Ishikawa (cell line): ENCODE measurements at regions not wholly inside any gene's neighbourhood (a gene's known extent, or its start where the extent isn't known, plus 50 kb on each side); places are given as distances from the start of the nearest gene placed in this dataset.

ENCODE experiments used
- CREB1 ChIP-seq: IDR thresholded peaks from 2 replicates; pipeline ENCODE4 v1.6.1; 2012; ENCODE audit warnings: low read depth
- EP300 ChIP-seq: IDR thresholded peaks from 2 replicates; pipeline ENCODE4 v1.6.1; 2012; ENCODE audit warnings: borderline replicate concordance
- NFIC ChIP-seq: IDR thresholded peaks from 2 replicates; pipeline ENCODE4 v1.6.1; 2012

DNA sequence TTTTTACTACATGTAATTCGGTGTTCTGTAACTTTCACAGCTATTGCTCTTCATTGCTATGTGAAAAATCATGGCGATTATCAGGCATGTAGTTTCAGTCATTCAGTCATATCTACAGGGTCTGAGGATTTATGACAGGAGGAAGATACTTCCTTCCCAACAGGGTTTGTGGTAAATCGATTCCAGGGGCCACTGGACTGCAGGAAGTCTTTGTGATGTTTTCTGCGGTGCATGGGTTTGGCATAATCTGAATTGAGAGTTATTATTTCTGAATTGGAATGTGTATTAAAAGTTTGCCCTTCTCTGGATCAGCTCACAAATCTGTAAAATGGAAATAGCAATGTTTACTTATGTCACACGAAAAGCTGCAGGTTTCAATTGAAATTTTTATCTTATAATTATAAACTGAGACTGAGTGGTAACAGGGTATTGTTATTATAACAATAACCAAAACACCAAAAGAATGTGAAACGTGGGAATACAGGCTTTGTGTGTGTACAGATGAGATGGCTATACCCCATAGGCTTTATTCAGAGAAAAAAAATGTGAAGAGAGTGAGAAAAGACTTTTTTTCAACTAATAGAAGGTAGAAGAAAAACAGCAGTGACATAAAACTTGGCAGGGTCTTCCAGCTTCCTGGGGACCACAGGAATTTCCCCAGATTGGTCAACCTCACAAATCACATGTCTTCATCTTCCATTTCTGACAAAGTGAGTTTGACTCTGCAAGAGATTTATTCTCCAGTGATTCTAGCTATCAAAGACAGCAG lies 307.7 kb upstream of the NFE2L3 start:
- TF ChIP-seq NFIC: no peak
- TF ChIP-seq EP300: no peak
- no peak for TF ChIP-seq CREB1
